B cell (primary cell): ENCODE measurements at regions not wholly inside any gene's neighbourhood (a gene's known extent, or its start where the extent isn't known, plus 50 kb on each side); places are given as distances from the start of the nearest gene placed in this dataset.

ENCODE experiments used
- CTCF ChIP-seq: fragments of 200-600 bp; IDR thresholded peaks from one replicate; pipeline ENCODE4 v1.8.0; 2022; ENCODE audit warnings: antibody characterized with exemption, mild to moderate bottlenecking
- EZH2 ChIP-seq: IDR thresholded peaks from 2 replicates; pipeline ENCODE4 v1.6.1; 2012; ENCODE audit warnings: borderline replicate concordance, low read depth, mild to moderate bottlenecking, moderate library complexity, low read length; ENCODE audit not compliant: insufficient read depth, poor library complexity, severe bottlenecking

GRCh38 chr16:14371778-14372431 is 258.2 kb downstream of the PARN start:
- no peak for TF ChIP-seq CTCF
- TF ChIP-seq EZH2 = no peak
